ENCODE measurements at regions not wholly inside any gene's neighbourhood (a gene's known extent, or its start where the extent isn't known, plus 50 kb on each side); places are given as distances from the start of the nearest gene placed in this dataset.

GRCh38 chr1:95517506-95517905 is 283.5 kb downstream of the RWDD3 start:
- no peak overlapping the region for H3K27ac ChIP-seq (ENCODE audit: control insufficient read depth, insufficient read depth, low read length)
- H3K79me2 ChIP-seq (ENCODE audit: control insufficient read depth, insufficient read depth, low read length): no peaks in the 10 kb centered on the region
- no peak overlapping the region for H2AFZ ChIP-seq (ENCODE audit: control insufficient read depth, low read length)
- DNase-seq (ENCODE audit: low read depth, low spot score) (no peak), FAIRE-seq (no peak)
- dilution Hi-C loops (cut with MboI; ENCODE audit: extremely low pct_ligation_motif_present, low sequenced_read_pairs): no loop called here
- TF ChIP-seq, protein P1, sequence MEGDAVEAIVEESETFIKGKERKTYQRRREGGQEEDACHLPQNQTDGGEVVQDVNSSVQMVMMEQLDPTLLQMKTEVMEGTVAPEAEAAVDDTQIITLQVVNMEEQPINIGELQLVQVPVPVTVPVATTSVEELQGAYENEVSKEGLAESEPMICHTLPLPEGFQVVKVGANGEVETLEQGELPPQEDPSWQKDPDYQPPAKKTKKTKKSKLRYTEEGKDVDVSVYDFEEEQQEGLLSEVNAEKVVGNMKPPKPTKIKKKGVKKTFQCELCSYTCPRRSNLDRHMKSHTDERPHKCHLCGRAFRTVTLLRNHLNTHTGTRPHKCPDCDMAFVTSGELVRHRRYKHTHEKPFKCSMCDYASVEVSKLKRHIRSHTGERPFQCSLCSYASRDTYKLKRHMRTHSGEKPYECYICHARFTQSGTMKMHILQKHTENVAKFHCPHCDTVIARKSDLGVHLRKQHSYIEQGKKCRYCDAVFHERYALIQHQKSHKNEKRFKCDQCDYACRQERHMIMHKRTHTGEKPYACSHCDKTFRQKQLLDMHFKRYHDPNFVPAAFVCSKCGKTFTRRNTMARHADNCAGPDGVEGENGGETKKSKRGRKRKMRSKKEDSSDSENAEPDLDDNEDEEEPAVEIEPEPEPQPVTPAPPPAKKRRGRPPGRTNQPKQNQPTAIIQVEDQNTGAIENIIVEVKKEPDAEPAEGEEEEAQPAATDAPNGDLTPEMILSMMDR (optimal IDR thresholded peaks at IDR 0.05 in 1 of 3, IDR thresholded peaks at IDR 0.05 in 1 of 3, conservative IDR thresholded peaks at IDR 0.05 in 1 of 3; ENCODE audit: extremely low read depth in 1 of 3, insufficient read depth in 2 of 3, low read length in 3 of 3): no peak
- TF ChIP-seq EZH2 (IDR thresholded peaks at IDR 0.05; ENCODE audit: low read length): no peak
- H3K9me3 ChIP-seq (ENCODE audit: control insufficient read depth, low read depth, low read length): no peaks in the 10 kb centered on the region
- H3K36me3 ChIP-seq (ENCODE audit: control insufficient read depth in 2 of 2, extremely low read depth in 1 of 2, insufficient read depth in 2 of 2, low read length in 2 of 2): no peaks in the 10 kb centered on the region
- H4K20me1 ChIP-seq (ENCODE audit: control insufficient read depth, extremely low read depth, insufficient read depth, low read length): no peaks in the 10 kb centered on the region
- no peaks in the 10 kb centered on the region for H3K9me1 ChIP-seq (ENCODE audit: control insufficient read depth, extremely low read depth, insufficient read depth, low read length)
- H3K27me3 ChIP-seq (ENCODE audit: control insufficient read depth, extremely low read depth, insufficient read depth, low read length): peaks cover 5% of the 10 kb centered on the region
- no peak overlapping the region for H3K9ac ChIP-seq (ENCODE audit: control insufficient read depth, extremely low read depth, insufficient read depth, low read length)
- no peak overlapping the region for H3K4me2 ChIP-seq (ENCODE audit: control insufficient read depth, extremely low read depth, insufficient read depth, low read depth, low read length)
- no peak overlapping the region for H3K4me3 ChIP-seq (ENCODE audit: control insufficient read depth in 2 of 3, extremely low read depth in 1 of 3, insufficient read depth in 2 of 3, low read depth in 1 of 3, low read length in 3 of 3)
- H3K4me1 ChIP-seq (ENCODE audit: control insufficient read depth, extremely low read depth, insufficient read depth, low read length): no peaks in the 10 kb centered on the region

DNA sequence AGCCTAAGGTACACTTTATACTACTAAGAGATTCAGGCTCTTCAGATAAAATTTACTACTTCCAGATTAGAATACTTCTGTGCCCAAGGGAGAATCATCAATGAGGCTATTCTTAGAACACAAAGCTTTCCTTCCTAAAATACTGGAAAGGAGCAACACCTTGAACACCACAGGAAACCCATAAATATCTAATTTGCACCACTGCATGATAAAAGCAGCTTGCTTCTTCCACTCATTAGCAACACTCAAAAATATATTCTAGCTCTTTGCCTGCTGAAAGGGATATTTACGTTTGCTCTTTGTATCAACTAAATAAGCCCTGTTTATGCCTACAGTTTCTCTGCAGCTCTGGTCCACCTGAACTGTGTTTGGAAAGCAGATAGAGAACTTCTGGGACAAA is 284.3 kb downstream of the RWDD3 start:
- dilution Hi-C loops (cut with MboI; ENCODE audit: extremely low pct_ligation_motif_present, low sequenced_read_pairs): no loop called here
- Histone ChIP-seq H3K9me3 (ENCODE audit: control insufficient read depth, low read depth, low read length) (no peaks in the 10 kb centered on the region), H3K4me2 (ENCODE audit: control insufficient read depth, extremely low read depth, insufficient read depth, low read depth, low read length) (no peak overlapping the region), H3K9me1 (ENCODE audit: control insufficient read depth, extremely low read depth, insufficient read depth, low read length) (no peaks in the 10 kb centered on the region), H3K4me1 (ENCODE audit: control insufficient read depth, extremely low read depth, insufficient read depth, low read length) (no peaks in the 10 kb centered on the region), H3K79me2 (ENCODE audit: control insufficient read depth, insufficient read depth, low read length) (no peaks in the 10 kb centered on the region), H3K9ac (ENCODE audit: control insufficient read depth, extremely low read depth, insufficient read depth, low read length) (no peak overlapping the region), H4K20me1 (ENCODE audit: control insufficient read depth, extremely low read depth, insufficient read depth, low read length) (no peaks in the 10 kb centered on the region), H3K27ac (ENCODE audit: control insufficient read depth, insufficient read depth, low read length) (no peak overlapping the region), H3K4me3 (ENCODE audit: control insufficient read depth in 2 of 3, extremely low read depth in 1 of 3, insufficient read depth in 2 of 3, low read depth in 1 of 3, low read length in 3 of 3) (no peak overlapping the region), H2AFZ (ENCODE audit: control insufficient read depth, low read length) (no peak overlapping the region), H3K27me3 (ENCODE audit: control insufficient read depth, extremely low read depth, insufficient read depth, low read length) (peaks cover 5% of the 10 kb centered on the region), H3K36me3 (ENCODE audit: control insufficient read depth in 2 of 2, extremely low read depth in 1 of 2, insufficient read depth in 2 of 2, low read length in 2 of 2) (no peaks in the 10 kb centered on the region)
- DNase-seq (ENCODE audit: low read depth, low spot score) (no peak), FAIRE-seq (no peak)
- TF ChIP-seq EZH2 (IDR thresholded peaks at IDR 0.05; ENCODE audit: low read length): no peak
- TF ChIP-seq, protein P1 (optimal IDR thresholded peaks at IDR 0.05 in 1 of 3, IDR thresholded peaks at IDR 0.05 in 1 of 3, conservative IDR thresholded peaks at IDR 0.05 in 1 of 3; ENCODE audit: extremely low read depth in 1 of 3, insufficient read depth in 2 of 3, low read length in 3 of 3): no peak

All from keratinocyte (primary cell).